NCI-H2171 (cell line): ENCODE measurements at regions not wholly inside any gene's neighbourhood (a gene's known extent, or its start where the extent isn't known, plus 50 kb on each side); places are given as distances from the start of the nearest gene placed in this dataset.

ENCODE experiments used
- DNase-seq: peaks from one replicate; lab custom pipeline; 2025; lab: John Stamatoyannopoulos, UW

GRCh38 chr20:12891643-12892042 is 117.1 kb upstream of the SPTLC3 start:
- no peak for DNase-seq

GRCh38 chr20:12893019-12893418 is 115.8 kb upstream of the SPTLC3 start:
- DNase-seq: no peak

GRCh38 chr20:12893653-12894052 is 115.1 kb upstream of the SPTLC3 start:
- no peak for DNase-seq

- no peak for DNase-seq
Measured at GRCh38 chr20:12894089-12894488, 114.7 kb upstream of the SPTLC3 start.

DNA sequence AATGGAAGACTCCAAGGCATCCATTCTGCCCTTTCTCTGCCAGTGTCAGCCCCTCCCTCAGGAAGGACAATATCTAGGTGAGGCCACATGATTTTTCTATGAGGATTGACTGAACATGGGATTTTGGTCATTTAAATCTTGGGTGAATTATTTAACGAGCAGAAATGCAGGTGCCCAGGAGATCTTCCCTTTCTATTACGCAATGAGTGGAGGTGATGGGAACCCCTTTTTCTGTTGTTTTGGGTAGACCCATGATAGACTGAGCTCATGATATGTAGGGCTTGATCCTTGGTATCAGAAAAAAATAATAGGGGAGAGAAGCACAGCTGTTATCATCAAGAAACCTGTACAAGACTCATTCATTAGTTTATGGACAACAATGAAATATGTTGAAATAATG is 112.6 kb upstream of the SPTLC3 start:
- DNase-seq: no peak

GRCh38 chr20:12902992-12903391 is 105.8 kb upstream of the SPTLC3 start:
- DNase-seq: no peak

DNA sequence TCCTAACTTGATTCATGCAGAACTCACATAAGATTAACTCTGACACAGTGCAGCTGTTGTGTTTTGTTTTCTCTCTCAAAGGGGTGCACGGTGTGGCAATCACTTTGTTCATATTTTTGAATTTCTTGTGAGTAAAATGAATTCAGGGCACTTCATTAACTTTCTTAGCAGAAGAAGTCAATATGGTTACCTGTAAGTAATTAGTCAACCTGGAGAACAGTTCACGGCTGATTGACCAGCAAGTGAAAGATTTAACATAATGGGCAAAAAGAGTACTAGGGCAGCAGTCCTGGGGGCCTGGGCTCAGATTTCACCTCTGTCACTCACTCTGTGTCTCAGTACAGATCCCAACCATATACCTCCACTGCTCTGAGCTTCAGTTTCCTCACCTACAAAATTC is 102.4 kb upstream of the SPTLC3 start:
- DNase-seq: no peak

DNA sequence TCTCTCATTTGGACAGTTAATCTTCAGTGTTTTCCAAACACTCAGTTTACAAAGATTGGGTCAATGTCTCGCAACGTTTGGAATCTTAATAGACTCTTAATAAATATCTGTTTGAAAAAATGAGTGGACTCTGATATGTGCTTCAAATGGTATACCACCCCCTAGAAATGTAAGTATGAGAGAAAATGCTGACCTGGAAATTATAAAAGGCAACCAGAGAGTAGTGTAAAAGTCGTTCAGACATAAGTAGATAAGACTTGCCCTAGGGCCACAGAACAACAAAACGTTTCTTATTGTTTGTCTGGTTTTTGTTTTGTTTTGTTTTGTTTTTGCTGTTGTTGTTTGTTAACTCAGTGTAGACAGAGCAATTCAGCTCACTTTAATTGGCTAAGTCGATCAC is 97.4 kb upstream of the SPTLC3 start:
- no peak for DNase-seq

DNA sequence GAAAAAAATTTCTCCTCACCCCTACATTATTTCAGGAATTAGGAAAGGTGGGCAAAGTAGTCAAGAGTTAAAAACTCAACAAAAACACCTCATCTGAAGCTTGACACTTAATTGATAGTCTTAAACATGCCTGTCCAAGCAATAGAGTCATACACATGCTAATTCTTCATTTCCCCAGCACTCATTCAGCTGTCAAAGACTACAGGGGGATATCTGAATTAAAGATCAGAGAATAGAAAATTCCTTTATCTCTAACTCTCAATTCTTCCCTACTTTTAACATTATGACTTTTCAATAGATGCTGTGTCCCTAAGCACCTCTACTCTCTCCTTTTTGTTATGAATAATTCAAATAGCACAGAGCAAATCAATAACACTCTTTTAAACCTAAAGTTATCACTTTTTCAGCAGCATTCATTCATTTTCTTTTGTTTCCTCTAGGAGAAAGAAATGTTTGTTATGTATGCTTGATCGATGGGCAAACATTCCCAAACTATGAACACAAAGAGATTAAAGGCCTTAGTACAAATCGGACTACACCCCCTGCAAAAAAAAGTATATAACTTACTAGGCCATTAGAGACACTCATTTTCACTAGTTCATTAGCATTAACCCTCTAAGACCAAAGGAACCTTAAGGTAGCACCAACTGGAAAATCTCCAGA is 94.9 kb upstream of the SPTLC3 start:
- no peak for DNase-seq

- no peak for DNase-seq
Measured at GRCh38 chr20:12914804-12915203, 94.0 kb upstream of the SPTLC3 start.

- DNase-seq: no peak
Measured at GRCh38 chr20:12916699-12917098, 92.1 kb upstream of the SPTLC3 start.

DNA sequence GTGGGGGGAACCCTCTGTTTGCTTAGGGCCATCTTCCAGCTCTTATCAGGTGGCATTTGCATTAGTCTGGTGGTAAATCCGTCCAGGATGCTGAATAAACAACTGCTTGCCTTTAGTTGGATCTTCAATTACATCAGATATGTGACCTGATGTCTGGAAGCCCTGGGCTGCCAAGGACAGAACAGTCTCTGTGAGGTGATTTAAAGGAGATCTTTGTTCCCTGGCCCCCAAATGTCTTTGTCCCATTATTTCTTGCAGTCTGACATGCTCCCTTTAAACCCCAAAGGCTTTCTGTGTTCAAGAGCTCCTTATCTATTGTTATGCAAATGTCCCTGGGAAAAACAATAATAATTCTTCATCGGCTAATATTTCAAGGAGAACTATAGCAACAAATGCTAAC is 84.6 kb upstream of the SPTLC3 start:
- DNase-seq: no peak

DNA sequence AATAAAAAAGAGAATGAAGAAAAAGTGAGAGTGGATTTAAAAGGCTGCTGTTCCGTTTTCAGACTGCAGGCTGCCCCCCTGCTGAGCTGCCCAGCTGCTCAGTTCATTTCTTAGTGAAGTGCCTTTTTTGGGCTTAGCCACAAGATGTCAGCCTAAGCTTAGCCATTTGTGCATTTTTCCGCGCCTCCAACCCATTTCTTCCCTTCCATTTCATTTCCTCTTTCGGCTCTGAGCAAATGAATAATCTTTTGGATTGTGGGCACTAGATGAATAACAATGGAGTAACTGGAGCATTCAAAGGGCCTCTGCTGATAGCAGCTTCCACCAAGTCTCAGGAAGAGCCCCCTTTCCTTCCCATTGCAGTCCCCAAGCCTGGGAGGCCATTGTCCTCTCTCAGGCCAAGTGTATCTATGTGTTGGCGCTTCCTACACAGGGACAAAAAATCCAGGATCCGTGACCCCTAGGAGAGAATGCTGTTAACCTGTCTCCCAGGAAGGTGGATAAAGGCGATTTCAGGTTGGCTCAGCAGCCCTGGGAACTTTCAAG is 83.5 kb upstream of the SPTLC3 start:
- peak; percentile 84 for DNase-seq

- DNase-seq: no peak
Measured at GRCh38 chr20:12925863-12926793, 82.6 kb upstream of the SPTLC3 start.

DNA sequence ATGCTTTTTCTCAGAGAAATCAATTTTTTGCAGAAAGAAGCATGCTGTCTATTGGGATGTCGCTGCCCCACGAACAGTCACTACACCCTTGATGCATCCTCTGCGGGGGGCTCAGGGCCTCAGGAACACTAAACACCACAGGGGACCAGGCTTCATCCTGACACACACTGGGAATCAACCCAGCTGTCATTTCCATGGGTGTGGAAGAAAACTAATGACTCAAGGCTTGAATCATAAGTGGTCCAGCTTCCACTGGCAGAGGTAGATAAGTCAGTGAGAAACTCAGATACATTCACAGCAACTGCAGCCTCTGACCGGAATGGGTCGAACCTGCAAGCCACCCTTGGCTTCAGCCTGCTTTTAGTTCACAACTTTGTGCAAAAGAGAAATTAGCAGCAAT is 81.3 kb upstream of the SPTLC3 start:
- DNase-seq: no peak

- DNase-seq: no peak
Measured at GRCh38 chr20:12928358-12928754, 80.4 kb upstream of the SPTLC3 start.

- DNase-seq: no peak
Measured at GRCh38 chr20:12928755-12929401, 79.9 kb upstream of the SPTLC3 start.

GRCh38 chr20:12936020-12936419 is 72.8 kb upstream of the SPTLC3 start:
- DNase-seq: no peak

DNA sequence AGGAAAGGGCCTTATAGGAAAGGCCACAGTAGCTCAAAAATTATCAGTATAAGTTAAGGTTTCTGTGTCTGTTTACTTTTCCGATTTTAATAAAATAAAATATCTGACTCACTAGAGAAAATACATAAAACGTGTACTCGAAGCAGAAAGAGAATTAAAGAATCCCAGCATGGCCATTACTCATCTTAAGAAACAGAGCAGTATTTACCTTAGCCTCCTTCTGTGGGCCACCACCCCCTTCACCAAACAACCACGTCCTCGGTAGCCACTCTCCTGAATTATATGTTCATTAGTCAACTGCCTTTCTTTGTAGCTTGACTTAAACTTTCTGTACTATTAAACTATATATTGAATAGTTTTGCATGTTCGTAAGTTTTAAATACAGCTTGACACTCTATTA is 72.2 kb upstream of the SPTLC3 start:
- no peak for DNase-seq

GRCh38 chr20:12941025-12941424 is 67.7 kb upstream of the SPTLC3 start:
- no peak for DNase-seq

GRCh38 chr20:12942123-12942522 is 66.6 kb upstream of the SPTLC3 start:
- no peak for DNase-seq

DNA sequence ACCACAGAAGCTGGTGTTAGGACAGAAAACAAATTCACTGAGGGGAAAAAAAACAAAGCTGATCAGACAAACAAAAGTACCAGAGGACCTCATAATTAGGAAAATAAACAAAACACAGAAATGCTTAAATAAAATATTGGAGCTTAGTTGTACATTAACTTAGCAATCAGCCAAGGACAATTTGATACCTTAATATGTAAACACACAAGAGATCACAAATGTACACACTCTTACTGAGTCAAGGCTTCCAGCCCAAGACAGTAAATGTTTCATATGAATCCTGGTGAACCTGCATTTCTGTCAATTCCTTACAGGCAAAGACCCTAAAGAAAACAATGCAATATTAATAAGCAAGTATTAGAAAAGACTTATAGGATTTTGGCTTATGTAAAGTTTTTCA is 62.0 kb upstream of the SPTLC3 start:
- no peak for DNase-seq

GRCh38 chr20:12947691-12948090 is 61.1 kb upstream of the SPTLC3 start:
- DNase-seq: no peak
